HG03378 (cell line): ENCODE measurements at regions not wholly inside any gene's neighbourhood (a gene's known extent, or its start where the extent isn't known, plus 50 kb on each side); places are given as distances from the start of the nearest gene placed in this dataset.
"Not testable (repeated sequence)": the region's sequence is repeated elsewhere in the genome, so short reads cannot be mapped to it uniquely, and the experiment has no call there.

Source experiments
- ATAC-seq: cut with Tn5 transposase; IDR thresholded peaks from one replicate; pipeline ENCODE4 v1.9.1; 2021; ENCODE audit warnings: mild to moderate bottlenecking, moderate library complexity; ENCODE audit not compliant: unreplicated experiment

DNA sequence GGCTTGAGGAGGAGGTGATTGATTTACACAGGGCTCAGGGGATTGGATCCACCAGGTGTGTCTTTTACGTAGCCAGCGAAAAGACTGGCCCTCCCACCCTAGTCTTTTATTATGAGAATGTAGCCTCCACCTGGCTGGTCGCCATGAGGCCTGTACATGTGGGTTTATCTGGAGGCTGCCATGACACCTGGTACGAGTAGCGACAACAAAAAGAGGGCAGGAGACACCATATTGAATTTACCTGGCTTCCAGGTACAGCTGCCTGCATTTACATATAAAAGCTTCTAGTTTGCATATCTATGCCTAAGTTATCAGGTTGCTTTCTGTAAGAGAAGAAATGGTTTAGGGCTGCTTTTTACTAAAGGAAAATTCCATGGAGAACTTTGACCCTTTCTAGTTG is 1173.7 kb upstream of the SEMA6A start:
- no peak for ATAC-seq

DNA sequence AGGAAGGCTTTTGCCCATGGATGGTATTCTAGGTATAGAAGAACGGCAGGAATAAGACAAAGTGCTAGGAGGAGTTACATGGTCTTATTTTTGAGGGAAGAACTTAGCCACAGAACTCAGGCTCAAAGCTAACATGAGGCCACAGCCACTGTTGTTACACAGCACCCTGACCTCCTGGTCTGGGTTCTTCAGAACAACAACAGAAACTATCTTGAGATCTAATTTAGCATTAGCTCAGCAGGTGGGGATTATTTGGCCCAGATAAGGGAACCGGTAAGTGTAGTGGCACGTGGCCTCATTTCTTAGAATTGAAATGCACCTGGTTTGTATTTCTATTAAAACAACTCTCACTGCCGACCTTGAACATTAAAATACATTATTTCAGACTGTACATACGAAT is 1168.7 kb upstream of the SEMA6A start:
- ATAC-seq = no peak

DNA sequence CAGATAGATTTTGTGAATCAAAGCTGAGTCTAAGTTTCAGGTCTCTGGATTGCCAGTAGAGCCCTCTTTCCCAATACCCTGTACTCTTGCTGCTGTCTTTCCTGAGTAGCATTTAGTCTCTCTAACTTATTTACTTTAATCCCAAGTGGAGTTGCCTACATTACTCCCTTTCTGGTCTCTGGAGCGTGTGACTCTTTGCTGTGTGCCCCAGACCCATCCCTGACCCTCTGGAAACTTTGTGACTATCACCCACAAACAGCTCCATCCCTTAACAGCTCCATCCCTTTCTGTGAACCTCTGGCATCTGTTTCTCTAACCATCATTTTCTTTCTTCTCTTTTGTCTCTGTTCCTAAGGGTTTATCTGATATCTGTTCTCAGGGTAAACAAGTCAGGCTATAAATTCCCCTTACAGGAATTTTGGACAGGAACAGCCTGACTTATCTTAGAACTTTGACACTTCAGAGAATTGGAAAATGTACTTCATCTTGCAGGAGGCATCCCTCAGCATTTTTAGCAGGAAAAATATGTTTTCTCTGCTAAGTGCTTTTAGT is 1167.1 kb upstream of the SEMA6A start:
- no peak for ATAC-seq

DNA sequence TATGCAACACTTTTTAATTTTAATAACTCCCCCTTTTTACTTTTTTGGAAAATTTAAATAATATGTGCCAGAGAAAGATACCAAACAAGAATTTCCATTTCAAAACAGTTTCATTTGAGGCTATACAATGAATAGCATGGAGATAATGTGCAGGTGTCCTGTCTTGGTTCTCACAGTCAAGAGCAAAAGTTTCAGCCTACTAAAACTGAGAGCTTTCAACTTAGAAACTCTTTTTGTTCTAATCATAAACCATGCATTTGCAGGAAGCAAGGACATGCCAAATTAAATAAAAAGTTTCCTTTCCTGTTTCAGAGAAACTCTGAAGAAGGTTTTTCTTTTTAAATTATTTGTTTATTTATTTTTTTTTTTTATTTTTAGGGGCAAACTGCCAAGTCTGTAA is 1165.6 kb upstream of the SEMA6A start:
- ATAC-seq = no peak

DNA sequence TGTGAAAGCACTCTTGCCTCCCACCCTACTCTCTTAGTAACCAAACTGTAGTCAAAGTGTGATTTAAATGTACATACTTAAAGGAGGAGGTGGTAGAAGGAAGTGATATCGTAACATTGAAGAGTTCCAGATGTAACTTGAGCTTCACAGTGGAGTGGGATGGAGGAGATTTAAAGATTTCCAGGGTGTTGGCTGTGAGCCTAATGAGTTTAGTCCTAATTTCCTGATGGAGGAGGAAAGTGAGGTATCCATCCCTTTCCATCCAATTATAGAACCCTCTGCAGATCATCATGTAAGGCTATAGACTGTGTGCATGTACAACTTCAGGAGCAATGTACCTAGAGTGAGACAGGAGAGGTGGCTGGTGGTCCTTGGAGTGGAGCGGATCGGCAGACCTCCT is 1163.9 kb upstream of the SEMA6A start:
- ATAC-seq = no peak

DNA sequence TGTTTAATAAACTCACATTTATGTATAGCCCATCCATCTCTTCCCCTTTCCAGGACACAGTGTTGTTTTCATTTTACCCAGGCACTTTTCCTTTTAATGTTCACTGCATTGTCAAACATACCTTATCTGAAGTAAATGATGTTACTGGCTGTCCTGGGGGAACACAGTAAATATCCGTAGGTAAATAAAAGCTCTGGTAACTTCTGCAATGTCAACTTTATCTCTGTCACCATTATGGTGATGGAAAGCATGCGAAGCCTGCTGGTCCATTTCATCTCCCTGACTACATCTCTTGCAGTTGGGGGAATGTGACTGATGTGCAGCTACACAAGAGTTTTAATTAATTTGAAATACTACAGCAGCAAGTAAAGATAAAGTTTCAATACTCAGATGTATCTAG is 1162.1 kb upstream of the SEMA6A start:
- ATAC-seq = no peak

DNA sequence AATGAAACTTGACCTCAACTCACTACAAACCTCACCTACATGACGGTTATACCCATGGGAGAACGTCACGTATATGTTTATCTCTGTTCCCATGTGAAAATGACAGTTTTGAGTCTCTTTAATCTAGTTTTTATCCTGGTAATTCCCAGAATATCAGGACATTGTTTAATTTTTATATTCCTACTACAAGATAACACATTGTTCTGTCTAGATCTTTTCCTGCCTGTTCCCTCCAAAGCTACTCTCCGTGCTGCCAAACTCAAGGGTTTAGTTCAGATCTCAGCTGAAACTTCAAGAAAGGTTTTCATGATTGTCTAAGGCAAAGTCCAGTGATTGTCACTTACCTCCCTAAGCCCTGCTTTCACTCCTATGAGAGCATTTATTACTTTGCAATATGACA is 1159.4 kb upstream of the SEMA6A start:
- ATAC-seq = no peak

DNA sequence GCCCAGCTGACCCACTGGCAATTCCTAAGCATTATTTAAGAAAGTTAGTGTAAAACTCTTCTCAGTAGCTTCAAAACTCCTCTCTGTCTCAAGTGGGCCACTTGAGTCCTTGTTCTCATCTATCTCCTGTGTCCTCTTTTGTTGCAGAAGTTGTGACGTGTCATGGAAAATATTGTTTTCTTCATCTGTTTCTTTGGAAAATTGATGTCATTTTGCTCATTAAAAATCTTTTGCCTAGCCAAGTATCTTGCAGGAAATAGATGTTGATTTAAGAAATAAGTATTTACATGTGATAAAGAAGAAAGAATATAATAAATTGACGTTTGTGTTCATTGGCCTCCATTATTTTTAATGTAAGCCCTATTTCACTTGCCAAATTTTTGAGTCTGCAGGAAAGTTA is 1158.4 kb upstream of the SEMA6A start:
- no peak for ATAC-seq

DNA sequence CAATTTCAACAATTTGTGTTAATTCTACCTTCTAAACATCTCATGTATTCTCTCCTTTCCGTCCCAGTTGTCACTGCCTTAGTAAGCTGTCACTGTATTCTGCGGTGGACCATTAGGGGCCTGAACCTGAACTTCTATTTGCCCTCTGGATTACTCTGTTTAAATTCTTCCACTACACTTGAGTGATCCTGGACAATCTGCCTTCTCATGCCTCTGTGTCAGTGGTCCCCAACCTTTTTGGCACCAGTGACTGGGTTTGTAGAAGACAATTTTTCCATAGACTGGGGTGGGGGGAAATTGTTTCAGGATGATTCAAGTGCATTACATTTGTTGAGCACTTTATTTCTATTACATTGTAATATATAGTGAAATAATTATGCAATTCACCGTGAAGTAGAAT is 1157.6 kb upstream of the SEMA6A start:
- ATAC-seq = no peak

DNA sequence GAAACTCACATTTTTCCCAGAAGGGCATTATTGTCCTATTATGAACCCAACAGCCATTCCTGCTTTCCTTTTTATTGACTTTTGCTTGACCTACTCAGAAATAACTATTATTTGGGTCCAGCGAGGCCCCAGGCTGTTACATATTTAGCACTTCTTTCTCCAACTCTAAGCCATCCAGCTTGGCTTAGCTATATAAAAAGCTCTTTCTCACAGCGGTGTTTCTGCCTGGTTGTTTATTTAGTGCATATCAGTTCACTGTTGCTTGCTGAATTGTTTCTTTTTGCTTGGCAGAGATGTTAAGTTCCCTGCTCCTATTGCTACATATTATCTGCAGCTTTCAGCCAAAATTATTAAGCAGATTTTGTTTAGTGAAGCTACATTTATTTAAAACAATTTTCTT is 1156.8 kb upstream of the SEMA6A start:
- ATAC-seq = no peak

DNA sequence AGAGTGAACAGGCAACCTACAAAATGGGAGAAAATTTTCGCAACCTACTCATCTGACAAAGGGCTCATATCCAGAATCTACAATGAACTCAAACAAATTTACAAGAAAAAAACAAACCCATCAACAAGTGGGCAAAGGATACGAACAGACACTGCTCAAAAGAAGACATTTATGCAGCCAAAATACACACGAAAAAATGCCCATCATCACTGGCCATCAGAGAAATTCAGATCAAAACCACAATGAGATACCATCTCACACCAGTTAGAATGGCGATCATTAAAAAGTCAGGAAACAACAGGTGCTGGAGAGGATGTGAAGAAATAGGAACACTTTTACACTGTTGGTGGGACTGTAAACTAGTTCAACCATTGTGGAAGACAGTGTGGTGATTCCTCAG is 1146.2 kb upstream of the SEMA6A start:
- ATAC-seq = not testable (repeated sequence)

DNA sequence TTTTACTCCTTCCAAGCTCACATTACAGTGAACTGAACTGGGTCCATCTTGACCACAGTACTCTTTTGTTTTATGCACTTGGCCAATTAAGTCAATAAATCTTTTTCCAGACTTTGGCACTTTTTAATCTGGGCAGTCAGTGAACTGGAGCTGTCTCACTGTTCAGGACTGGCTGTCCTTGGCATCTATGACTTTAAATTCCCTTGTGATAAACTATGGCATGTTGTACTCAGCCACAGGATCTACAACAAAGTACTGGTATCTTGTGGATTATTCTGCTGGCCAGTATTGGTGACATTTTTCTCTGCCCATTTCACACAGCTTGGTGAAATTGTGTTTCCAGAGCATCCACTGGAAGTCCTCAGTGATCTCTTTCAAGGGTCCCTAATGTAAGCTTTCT is 1144.8 kb upstream of the SEMA6A start:
- no peak for ATAC-seq

DNA sequence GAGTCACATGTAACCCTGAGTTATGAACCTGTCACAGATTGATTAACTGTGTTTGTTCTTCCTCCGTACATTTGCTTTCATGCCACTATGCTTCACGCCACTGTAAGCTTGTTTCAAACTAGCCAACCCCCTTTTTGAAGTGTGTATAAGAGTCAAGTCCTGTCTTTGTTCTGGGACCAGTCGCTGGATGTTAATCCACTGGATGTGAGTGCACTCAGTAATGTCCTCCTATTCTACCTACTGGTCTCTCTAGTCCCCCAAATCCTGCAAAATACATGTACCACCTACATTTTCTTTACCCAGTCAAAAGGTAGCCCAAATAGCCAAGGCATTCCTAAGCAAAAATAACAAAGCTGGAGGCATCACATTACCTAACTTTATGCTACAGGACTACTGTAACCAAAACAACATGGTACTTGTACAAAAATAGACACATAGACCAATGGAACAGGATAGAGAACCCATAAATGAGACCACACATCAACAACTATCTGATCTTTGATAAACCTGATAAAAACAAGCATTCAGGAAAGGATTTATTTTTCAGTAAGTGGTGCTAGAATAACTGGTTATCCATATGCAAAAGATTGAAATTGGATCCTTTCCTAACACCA is 1139.1 kb upstream of the SEMA6A start:
- no peak for ATAC-seq

DNA sequence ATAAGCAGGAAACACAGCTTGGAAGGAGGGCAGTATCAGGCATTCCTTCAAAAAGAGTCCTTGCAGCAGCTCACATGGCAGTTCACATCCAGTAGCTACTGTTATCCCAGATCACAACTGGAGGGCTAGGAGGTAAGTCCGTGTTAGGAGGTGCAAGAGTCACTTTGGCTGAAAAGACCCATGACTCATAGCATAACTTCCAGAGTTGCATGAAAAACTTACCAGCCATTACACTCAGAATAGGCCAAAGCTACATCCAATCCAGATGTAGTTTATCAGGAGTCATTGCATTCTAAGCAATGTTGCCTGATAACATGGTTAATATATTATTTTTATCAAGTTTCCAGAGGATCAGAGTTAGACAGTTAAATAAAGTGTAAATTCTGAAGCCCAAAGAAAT is 1126.4 kb upstream of the SEMA6A start:
- ATAC-seq = no peak

DNA sequence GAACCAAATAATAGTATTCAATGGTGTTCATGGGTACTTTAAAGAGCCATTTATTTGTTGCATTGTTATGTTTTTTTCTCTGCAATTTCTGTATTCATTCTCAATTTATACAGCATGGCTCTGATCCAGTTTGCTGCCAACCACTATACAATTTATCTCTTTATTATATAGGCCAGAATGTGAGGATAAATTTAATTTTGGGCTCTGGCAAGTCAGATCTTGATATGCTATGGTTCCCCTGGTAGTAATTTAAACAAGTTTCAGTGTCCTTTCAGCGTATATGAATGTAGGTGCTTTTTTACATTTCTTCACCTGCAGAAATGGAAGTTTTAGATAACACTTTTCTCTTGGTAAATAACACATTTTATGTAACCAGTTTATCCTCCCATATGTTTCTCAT is 1118.0 kb upstream of the SEMA6A start:
- no peak for ATAC-seq

DNA sequence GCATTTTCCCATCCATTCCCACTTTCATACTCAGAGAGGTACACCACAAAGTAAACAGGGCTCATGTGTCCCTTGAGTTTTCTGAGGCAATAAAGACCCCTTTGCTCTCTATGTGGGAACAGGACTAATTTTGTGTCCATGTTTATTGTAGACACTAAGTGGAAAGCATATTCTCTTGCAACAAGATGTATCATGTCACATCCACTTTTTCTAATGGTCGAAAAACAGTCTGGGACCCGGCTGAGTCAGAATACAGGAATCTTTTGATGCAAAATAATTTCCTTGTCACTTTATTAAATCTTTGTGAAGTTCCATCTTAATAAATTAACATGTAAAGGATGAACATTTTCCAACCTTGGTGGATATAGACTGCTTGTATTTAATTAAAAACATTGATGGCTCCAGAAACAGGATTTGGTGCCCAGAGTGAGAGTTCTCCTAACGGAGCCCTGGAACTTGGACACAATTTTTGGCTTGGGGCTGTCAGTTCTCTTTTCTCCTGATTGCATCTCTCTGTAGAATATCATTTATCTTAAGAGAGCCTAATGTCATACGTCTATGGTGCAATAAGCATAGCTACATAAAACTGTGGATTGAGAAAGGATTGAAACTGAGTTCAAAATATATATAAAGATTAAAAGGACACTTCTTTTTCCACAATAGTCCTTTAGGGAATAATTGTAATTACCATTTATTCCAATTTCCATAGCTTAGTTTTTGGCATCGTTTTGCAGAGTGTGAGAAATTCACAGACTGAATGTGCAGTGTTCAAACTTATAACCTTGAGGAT is 1116.7 kb upstream of the SEMA6A start:
- no peak for ATAC-seq

DNA sequence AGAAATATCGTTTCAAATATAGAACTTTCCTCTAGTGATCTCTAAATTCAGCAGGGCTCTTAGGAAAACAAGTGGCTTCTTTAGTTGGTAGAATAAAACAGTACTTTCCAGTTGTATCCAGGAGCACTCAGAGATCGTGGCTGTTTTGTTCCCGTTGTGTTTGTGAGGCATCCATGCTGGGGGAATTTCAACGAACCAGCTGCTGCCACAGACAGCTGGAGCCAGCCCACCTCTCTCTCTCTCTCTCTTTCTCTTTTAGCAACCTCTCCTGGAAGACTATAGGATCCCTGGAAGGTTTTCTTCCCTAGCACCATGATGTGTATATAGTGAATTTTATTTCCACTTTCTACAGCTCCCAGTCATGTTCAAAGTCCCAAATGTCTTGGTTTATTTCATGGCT is 1116.0 kb upstream of the SEMA6A start:
- no peak for ATAC-seq

DNA sequence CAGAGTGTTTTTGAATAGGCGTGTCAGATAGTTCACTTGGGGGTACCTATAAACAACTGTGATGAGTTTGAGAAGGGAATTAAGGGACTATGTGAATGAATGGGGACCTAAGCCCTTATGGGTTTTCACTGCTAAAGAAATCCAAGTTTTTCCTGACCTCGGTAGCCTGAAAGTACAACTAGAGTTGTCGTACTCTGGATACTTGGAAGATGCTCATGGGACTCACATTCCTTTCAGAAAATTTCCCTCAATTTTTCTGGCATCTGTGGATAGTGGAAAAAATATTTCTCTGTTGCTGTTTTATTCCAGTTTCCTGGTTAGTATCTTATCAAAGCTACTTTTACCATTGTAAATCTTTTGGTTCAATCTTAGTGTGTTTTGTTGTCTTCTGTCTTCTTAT is 1112.3 kb upstream of the SEMA6A start:
- no peak for ATAC-seq

DNA sequence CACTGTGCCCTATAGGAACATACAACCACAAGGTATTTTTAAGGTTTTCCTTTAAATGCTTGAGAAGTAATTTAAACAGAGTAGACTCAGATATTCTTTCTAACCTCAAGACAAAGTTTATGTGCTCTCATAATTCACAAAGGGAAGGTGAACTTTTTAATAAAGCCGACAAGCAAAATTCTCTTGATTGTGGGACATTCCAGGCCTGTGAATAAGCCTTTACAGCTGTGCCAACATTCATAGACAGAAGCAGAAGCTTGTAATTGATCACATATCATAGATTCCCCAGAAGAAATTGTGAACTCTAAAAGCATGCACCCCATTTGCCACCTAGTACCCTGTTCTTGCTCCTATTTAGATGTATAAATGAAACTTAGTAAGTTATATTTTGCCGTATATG is 1107.8 kb upstream of the SEMA6A start:
- no peak for ATAC-seq

DNA sequence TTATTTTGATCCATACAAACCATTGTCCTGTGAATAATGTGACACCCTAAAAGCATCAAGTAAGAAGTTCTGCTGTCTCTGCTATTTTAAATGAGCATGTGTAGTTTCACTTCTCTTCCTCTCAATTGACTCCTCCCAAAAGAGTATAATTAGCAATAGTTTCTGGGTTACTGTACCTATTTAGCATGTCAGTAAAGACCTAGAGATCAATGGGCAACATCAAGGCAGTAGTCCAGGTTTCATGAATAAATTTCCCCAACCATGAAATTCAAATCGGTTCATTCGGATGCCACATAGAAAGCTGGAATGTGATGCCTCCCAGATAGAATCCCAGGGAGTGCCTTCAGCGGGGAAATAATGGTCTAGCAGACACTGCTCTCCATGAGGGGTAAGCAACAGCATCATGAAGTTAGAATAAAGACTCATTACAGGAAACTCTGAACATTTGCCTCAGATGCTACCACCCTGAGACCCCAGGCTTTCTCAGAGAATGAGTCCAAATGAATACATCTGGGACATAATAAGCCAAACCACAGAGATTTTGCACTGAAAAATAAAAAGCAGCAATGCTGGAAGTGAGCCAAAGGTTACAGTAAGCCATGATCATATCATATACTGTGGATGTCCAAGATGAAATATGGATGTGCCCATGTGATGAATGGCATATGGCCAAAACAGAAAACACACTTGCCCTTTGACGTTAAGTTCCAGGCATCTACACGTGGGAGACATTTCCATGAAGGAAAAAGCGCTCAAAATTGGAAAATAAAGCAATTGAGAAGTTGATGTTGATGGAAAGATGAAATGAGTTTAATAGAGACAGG is 1107.0 kb upstream of the SEMA6A start:
- peak; percentile 85 for ATAC-seq

DNA sequence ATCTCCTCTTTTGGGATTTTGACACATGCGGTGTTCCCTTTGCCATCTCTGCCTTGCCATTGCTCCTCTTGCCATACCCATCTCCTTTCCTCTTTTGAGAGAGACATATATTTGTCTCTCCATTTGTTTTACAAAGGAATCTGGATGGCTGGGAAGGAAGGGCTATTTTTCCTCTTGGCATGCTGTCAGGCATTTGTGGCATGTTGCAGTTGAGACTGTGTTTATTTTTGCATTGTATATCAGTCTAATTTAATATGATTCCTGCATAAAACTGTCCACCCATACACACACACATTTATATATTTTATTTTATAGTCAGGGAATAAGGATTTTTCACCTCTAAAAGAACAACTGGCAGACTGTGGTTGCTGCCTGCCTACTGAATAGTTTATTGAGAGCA is 1105.8 kb upstream of the SEMA6A start:
- no peak for ATAC-seq

DNA sequence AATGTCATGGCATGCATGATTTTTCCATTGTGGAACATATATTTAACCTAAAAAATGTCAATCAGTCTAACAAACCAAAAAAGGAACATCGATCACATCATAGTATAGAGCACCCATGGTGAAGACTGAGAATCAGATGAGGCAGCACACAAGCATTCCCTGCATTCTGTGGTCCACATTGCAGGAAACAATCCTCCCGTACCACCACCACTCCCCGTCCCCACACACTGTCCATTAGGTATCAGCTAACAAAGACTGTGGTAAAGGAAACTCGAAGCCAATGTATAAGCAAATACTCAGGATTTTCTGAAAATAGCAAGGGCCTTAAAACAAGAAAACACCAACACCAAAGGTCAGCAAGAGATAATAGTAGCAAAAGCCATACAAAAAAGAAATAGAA is 1104.4 kb upstream of the SEMA6A start:
- ATAC-seq = no peak
